Stimulated activated CD4-positive, alpha-beta T cell treated with anti-CD3 and anti-CD28 coated beads, Interleukin-2, amount 100 ng/mL, for 24 hours (primary cell): ENCODE measurements at regions not wholly inside any gene's neighbourhood (a gene's known extent, or its start where the extent isn't known, plus 50 kb on each side); places are given as distances from the start of the nearest gene placed in this dataset.

ENCODE experiments used
- DNase-seq, 2 donors: peaks; one replicate each; pipeline ENCODE4 v3.0.0-alpha.2; 2020

GRCh38 chr2:215615067-215615802 is 179.4 kb upstream of the FN1 start:
- DNase-seq: no peak

- DNase-seq: no peak
Measured at GRCh38 chr2:215614296-215614695, 178.4 kb upstream of the FN1 start.

- no peak for DNase-seq
Measured at GRCh38 chr2:215613888-215614287, 178.0 kb upstream of the FN1 start.

- no peak for DNase-seq
Measured at GRCh38 chr2:215613280-215613679, 177.4 kb upstream of the FN1 start.

GRCh38 chr2:215612786-215613185 is 176.9 kb upstream of the FN1 start:
- DNase-seq: no peak

GRCh38 chr2:215611609-215612386 is 175.9 kb upstream of the FN1 start:
- no peak for DNase-seq

GRCh38 chr2:215609089-215610032 is 173.5 kb upstream of the FN1 start:
- DNase-seq: no peak

GRCh38 chr2:215607766-215608165 is 171.9 kb upstream of the FN1 start:
- DNase-seq: no peak

GRCh38 chr2:215606219-215606618 is 170.4 kb upstream of the FN1 start:
- DNase-seq: no peak

- DNase-seq: no peak
Measured at GRCh38 chr2:215605214-215605613, 169.3 kb upstream of the FN1 start.

GRCh38 chr2:215604606-215605005 is 168.7 kb upstream of the FN1 start:
- DNase-seq: no peak

GRCh38 chr2:215603440-215603839 is 167.6 kb upstream of the FN1 start:
- no peak for DNase-seq

- DNase-seq: no peak
Measured at GRCh38 chr2:215602997-215603396, 167.1 kb upstream of the FN1 start.

GRCh38 chr2:215601990-215602721 is 166.3 kb upstream of the FN1 start:
- DNase-seq: no peak

- DNase-seq: no peak
Measured at GRCh38 chr2:215601526-215601925, 165.7 kb upstream of the FN1 start.

GRCh38 chr2:215598376-215598975 is 162.6 kb upstream of the FN1 start:
- no peak for DNase-seq

- DNase-seq: no peak
Measured at GRCh38 chr2:215597577-215597976, 161.7 kb upstream of the FN1 start.

GRCh38 chr2:215594766-215595165 is 158.9 kb upstream of the FN1 start:
- no peak for DNase-seq

GRCh38 chr2:215590010-215590745 is 154.3 kb upstream of the FN1 start:
- no peak for DNase-seq

- DNase-seq: no peak
Measured at GRCh38 chr2:215583881-215584280, 148.0 kb upstream of the FN1 start.

GRCh38 chr2:215579809-215580208 is 143.9 kb upstream of the FN1 start:
- DNase-seq: no peak
